GM10266 (cell line): ENCODE measurements at regions not wholly inside any gene's neighbourhood (a gene's known extent, or its start where the extent isn't known, plus 50 kb on each side); places are given as distances from the start of the nearest gene placed in this dataset.

Source experiments
- DNase-seq: peaks from one replicate; pipeline ENCODE4 v3.0.0; 2012; ENCODE audit errors: extremely low spot score
- TF ChIP-seq, protein P1 (sequence below): IDR thresholded peaks from 2 replicates; pipeline ENCODE4 v1.5.1; 2012; ENCODE audit warnings: mild to moderate bottlenecking, low read depth; ENCODE audit not compliant: control insufficient read depth, insufficient read depth; ENCODE audit errors: missing control alignments

DNA sequence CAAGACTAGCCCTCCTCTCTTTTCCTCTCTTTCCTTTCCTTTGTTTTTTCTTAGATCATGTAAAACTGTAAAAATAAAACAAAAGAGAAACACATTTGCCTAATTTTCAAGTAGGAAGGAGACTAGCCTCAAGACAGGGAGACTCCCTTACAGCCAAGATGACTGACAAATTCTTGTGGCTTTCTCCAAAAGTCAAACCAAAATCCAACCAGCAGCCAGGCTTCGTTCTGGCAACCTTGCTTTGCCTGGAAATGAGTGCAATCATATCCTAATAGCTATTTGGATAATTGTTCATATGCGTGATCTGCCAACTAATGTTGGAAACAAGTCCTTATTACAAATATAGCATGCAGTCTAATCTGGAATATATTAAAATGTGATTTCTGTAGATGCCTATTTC, 868.9 kb upstream of the SOX9 start:
- TF ChIP-seq, protein P1, sequence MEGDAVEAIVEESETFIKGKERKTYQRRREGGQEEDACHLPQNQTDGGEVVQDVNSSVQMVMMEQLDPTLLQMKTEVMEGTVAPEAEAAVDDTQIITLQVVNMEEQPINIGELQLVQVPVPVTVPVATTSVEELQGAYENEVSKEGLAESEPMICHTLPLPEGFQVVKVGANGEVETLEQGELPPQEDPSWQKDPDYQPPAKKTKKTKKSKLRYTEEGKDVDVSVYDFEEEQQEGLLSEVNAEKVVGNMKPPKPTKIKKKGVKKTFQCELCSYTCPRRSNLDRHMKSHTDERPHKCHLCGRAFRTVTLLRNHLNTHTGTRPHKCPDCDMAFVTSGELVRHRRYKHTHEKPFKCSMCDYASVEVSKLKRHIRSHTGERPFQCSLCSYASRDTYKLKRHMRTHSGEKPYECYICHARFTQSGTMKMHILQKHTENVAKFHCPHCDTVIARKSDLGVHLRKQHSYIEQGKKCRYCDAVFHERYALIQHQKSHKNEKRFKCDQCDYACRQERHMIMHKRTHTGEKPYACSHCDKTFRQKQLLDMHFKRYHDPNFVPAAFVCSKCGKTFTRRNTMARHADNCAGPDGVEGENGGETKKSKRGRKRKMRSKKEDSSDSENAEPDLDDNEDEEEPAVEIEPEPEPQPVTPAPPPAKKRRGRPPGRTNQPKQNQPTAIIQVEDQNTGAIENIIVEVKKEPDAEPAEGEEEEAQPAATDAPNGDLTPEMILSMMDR = no peak
- no peak for DNase-seq

- TF ChIP-seq, protein P1 = no peak
- DNase-seq = no peak
Measured at GRCh38 chr17:71252436-71252835, 868.4 kb upstream of the SOX9 start.

DNA sequence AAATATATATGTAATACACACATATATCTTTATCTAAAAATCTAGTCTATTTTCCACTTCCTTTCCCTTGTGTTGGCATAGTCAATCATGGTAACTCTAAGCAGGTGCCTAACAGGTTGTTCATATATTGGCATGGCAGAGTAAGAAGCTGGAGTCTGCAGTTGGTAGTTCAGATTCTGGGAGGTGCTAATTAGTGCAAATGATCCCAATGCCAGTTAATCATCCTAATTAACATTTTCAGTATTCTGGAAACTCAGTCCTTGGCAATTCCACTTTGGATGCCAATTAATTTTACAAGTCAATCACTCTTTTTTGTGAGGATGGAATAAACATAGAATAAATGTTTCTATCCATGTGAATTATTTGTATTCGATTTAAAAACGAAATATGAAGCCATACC, 863.7 kb upstream of the SOX9 start:
- DNase-seq = no peak
- TF ChIP-seq, protein P1 = no peak

DNA sequence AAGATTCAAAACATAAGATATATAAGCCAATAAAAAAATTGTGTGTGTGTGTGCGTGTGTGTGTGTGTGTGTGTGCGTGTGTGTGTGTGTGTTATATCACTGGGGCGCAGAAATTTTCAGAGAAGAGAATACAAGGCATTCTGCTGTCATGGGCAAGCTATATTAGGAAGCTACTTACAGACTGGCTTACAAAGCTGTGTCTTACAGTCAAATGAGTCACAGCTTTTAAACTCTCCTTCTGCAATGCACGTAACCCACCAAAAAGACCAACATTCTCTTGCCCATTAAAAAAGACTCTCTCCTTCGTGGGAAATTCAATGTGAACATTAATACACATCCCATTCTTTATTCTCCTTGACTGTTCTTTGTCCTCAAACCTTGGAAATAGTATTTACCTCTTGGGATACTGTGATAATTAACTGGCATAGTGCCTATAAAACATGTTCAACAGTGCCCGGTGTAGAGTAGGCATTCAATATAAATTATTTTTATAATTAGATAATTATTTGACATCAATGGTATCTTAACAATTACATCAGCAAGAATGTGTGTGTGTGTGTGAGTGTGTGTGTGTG, 860.4 kb upstream of the SOX9 start:
- no peak for DNase-seq

DNA sequence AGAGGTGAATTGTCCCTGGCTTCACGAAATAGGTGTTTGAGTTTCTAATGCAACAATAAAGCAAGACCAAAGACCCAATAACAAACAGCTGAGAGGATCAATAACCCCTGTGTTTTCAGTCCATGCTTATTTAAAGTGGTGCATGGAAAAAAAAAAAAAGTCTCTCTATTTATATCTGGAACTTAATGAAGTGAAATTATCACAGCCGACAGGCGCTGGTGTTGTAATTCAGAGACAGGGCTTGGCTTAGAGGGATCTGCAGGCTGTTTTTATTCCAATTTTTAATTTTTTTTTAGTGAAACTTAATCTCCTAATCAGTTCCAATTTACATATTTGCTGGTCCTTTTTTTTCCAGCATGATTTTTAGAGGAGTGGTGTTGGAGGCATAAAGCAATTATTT, 858.2 kb upstream of the SOX9 start:
- TF ChIP-seq, protein P1 = no peak
- DNase-seq = no peak

More for the DNA sequence above, 860.4 kb upstream of the SOX9 start:
- TF ChIP-seq, protein P1 = no peak

DNA sequence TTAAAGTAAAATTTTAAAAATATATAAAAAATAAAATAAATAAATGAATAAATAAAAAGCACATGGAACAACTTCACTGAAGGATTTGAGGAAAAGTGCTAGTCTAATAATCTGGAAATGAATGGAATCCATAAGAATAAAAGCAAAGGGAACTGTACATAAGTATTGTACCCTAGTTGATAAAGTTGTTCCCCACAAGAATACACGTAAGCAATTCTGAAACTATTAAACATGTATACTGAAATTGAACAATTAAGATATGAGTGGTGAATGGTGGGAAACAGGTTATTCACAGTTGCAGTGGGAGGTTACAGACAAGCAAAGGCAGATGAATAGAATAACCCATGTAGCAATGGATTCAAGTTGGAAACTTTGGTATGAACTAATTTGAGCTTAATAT, 853.2 kb upstream of the SOX9 start:
- TF ChIP-seq, protein P1 = no peak

GRCh38 chr17:71269201-71269600, 851.6 kb upstream of the SOX9 start:
- DNase-seq = no peak
- TF ChIP-seq, protein P1 = no peak

More for the DNA sequence above, 853.2 kb upstream of the SOX9 start:
- DNase-seq = no peak
